Spleen (tissue), 7 donors: ENCODE measurements at regions not wholly inside any gene's neighbourhood (a gene's known extent, or its start where the extent isn't known, plus 50 kb on each side); places are given as distances from the start of the nearest gene placed in this dataset.

ENCODE experiments used
- POLR2A ChIP-seq, 3 donors: fragments of 450-650 bp; IDR thresholded peaks; one replicate each; pipeline ENCODE4 v1.5.1; 2017; ENCODE audit warnings: antibody characterized with exemption in 3 of 3, mild to moderate bottlenecking in 1 of 3
- TF ChIP-seq, protein P1 (sequence below), 11 experiments: fragments of 200-600 bp in 7 of 11; fragments of 450-650 bp in 4 of 11; sonication (generic) in 4 of 11; IDR thresholded peaks in 8 of 11; conservative IDR thresholded peaks in 3 of 11; 1 replicate in 7 of 11; 2 replicates in 4 of 11; pipeline versions ENCODE4 v1.4.0 to v1.8.0; 2016 to 2021; ENCODE audit warnings: antibody characterized with exemption in 11 of 11, inconsistent platforms in 4 of 11, mild to moderate bottlenecking in 1 of 11
- donor health status: DM: no; HTN: no; CAD: no; lungs with moderate emphysema.
- donor health status: DM: no; HTN: no; CAD: no.
- donor health status: DM: no; HTN: no; CAD: no.

DNA sequence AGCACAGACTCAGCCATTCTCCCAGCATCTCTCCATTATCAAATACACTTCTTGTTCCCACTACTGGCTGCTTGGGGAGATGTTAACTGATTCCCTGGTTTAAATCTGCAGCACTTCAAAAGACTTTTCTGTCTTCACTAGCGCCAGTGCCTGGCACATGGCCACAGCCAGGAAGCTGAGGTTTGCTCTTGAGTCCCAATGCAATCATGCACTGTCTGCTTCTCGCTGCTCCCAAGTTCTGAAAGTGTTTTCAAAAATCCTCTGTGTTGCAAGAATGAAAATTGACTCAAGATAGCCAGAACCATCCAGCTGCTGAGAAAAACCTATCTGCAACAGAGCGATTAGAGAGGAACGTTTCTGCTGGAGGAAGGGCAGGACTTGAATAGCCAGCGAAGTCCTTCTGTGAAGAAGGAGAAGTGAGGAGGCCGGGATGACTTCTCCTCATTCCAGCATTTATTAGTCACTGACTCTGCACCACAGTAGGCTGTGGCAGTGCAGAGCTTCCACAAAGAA is 358.4 kb upstream of the NR2F2 start:
- TF ChIP-seq POLR2A (IDR thresholded peaks at IDR 0.05): no peak
- TF ChIP-seq, protein P1, sequence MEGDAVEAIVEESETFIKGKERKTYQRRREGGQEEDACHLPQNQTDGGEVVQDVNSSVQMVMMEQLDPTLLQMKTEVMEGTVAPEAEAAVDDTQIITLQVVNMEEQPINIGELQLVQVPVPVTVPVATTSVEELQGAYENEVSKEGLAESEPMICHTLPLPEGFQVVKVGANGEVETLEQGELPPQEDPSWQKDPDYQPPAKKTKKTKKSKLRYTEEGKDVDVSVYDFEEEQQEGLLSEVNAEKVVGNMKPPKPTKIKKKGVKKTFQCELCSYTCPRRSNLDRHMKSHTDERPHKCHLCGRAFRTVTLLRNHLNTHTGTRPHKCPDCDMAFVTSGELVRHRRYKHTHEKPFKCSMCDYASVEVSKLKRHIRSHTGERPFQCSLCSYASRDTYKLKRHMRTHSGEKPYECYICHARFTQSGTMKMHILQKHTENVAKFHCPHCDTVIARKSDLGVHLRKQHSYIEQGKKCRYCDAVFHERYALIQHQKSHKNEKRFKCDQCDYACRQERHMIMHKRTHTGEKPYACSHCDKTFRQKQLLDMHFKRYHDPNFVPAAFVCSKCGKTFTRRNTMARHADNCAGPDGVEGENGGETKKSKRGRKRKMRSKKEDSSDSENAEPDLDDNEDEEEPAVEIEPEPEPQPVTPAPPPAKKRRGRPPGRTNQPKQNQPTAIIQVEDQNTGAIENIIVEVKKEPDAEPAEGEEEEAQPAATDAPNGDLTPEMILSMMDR (IDR thresholded peaks at IDR 0.05 in 8 of 11, conservative IDR thresholded peaks at IDR 0.05 in 3 of 11): no peak
